ENCODE measurements at regions not wholly inside any gene's neighbourhood (a gene's known extent, or its start where the extent isn't known, plus 50 kb on each side); places are given as distances from the start of the nearest gene placed in this dataset.
"Not testable (repeated sequence)": the region's sequence is repeated elsewhere in the genome, so short reads cannot be mapped to it uniquely, and the experiment has no call there.

DNA sequence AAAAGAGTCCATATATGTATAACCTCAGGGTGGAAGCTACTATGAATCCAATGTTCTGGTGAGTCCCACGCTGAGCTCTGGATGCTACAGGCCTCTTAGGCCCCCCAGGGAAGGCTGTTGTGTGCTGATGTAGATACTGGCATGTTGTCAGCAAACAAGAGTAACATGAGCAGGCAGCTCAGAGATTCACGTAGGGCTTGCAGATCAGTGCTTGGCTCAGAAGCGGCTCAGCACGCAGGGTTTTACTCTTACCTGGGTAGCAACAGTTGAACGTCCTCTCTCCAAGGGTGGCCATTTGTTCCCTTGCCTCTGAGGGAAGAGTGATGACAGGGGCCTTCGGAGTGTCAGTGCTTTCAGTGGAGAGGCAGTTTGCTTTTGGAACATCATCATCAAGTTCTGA, 93.4 kb downstream of the ZFP64 start:
- DNase-seq (ENCODE audit: low read depth in 2 of 2): no peak

DNA sequence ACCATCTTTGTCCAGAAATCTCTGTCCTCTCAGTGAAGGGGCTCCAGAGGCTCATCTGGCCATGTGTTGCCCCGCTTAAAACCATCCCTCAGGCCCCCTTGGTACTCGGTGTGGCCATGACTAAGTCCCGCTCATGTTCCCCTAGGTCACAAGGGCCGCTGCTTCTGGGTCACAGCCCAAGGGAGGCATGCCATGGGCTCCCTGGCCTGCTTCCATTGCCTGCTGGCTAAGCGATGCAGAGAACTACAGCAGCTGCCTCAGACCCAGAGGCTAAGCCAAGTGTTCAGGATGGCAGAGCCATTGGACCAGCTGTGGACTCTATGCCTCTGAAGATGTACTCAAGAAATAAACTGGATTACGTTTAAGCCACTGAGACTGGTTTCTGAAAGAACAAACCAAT, 95.5 kb downstream of the ZFP64 start:
- DNase-seq (ENCODE audit: low read depth in 2 of 2): no peak

DNA sequence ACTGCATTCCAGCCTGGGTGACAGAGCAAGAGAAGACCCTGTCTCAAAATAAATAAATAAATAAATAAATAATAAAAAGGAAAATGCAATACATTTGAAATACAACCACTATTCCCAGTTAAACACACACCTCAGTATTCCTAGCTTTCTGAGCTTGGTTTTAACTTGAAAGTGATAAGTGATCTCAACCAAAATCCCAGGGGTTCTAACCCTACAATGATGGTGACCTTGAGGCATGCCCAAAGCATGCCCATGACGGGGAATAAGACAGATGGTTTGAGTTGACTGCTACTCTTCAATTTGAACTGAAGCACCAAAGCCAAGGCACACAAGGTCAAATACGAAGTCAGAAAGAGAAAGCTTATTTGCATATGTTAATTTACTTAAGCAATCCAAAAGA, 96.9 kb downstream of the ZFP64 start:
- no peak for DNase-seq (ENCODE audit: low read depth in 2 of 2)

DNA sequence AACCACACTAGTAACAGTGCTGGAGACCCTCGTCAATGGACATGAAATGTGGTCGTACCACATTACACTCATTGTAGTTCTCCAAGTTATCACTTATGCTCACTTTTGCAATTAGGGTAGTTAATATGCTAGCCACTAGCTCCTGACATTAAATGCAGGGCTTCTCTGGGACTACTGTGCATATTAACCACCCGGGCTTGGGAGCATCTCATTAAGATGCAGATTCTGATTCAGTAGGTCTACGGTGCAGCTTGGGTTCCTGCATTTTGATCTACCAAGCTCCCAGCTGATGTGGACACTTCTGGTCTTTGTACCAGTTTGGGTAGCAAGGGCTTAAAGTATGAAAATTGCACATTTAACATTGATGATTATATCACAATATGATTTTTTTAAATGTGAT, 98.0 kb downstream of the ZFP64 start:
- DNase-seq (ENCODE audit: low read depth in 2 of 2): no peak

DNA sequence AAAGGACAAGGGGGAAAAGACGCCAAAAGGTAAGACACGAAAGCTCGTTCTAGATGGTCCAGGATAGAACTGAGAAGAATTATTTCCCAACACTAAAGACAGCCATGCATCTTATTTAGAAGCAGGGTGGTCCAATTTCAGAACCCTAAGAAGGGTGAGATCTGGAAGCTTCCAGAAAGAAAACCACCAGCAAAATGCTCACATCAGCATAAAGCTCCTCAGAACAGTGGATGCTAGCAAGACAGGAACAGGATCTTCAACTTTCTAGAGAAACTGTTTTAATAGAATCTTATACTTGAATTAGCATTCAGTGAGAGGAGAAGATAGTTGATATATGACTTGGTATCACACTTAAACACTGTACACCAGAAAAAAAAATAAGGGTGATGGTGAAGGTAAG, 101.5 kb downstream of the ZFP64 start:
- no peak for DNase-seq (ENCODE audit: low read depth in 2 of 2)

DNA sequence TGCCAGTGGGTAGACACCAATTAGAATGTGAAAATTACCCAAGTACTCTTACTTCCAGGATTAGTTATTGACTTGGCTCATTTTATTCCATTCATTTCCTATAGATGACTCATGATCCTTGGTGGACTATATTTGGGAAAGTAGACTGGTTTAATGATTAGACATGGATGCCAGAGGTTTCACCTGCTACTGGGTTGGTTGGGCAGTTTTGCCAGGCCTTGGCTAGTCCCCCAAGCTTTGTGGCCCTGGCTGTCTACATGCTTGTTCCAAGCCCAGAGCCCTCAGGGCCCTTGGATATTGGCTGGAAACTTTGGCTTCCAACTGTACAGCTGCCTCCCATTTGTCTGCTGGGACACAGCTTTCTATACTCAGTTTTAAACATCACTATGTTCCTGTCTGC, 104.1 kb downstream of the ZFP64 start:
- DNase-seq (ENCODE audit: low read depth in 2 of 2): no peak

DNA sequence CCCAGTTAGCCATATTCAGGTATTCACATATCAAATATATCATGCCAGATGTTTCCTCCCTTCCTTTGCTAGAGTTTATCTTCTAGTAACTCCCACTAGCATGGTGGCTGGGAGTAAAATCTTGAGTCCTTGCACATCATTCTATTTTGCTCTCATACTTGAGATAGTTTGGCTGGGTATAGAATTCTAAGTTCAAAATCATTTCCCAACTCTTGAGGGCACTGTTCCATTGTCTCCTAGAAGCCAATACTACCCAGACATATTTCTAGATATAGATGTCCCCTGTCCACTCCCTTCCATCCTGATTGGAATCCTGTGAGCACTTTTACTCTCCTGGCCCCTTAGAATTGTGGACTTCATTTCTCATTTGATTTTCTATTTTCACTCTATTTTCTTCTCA, 104.7 kb downstream of the ZFP64 start:
- no peak for DNase-seq (ENCODE audit: low read depth in 2 of 2)

DNA sequence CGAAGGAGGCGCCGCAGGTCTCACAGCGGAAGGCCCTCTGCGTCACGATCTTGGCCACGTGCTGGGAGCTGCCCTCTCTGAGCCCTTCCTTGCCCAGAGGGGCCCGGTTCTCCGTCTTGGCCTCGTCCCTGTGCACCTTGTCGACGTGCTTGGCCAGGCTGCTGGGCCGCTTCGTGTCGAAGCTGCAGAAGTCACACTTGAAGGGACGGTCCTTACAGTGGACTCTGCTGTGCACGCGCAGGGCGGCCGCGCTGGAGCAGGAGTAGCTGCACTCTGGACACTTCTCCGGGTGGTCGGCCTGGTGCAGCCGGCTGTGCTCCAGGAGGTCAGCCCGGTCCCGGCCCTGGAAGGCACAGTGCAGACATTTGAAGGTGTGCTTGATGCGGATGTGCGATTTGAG, 106.9 kb downstream of the ZFP64 start:
- no peak for DNase-seq (ENCODE audit: low read depth in 2 of 2)

DNA sequence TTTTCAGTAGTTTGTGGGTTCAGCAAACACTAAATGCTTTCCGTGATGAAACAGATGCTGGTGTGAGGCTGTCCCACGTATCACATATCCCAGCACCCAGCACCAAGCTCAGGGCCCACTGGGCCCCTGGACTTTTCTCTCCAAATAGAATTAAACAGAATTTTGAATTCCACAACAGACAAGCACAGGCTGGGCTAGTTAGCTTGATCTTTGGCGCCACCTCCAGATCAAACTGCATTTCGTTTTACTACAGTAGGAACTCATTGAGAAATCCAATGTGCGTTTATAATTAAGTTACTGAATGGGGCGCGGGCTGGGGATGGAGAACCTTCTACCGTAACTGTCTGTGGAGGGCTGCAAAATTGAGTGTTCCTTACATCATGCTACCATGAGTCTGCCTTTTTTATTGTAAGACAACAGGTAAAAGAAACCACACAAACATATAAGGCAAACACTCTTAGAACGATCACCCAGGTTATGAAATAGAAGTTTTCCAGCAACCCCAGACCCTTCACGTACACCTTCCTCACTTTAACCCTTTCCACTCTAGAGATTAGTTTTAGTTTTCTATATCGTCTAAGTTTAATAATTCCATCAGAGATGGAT, 107.8 kb downstream of the ZFP64 start:
- peak in 1 of 2 experiments; percentile 46 for DNase-seq (ENCODE audit: low read depth in 2 of 2)

DNA sequence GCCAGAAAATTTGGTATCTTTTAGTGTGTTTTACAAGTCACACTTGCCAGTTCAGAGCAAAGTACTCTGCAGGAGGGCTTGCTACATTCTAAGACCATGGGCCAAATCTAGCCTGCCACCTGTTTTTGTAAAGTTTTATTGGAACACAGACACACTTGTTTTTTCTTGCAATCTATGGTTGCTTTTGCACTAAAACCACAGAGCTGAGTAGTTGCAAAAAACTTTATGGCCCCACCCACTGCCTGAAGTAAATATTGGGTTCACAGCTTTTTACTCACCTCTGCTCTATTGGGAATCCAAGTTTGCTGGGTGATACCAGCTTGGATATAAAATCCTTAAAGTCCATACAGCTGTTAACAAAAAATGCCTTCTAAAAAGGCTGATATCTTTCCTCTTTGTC, 109.0 kb downstream of the ZFP64 start:
- DNase-seq (ENCODE audit: low read depth in 2 of 2): no peak

DNA sequence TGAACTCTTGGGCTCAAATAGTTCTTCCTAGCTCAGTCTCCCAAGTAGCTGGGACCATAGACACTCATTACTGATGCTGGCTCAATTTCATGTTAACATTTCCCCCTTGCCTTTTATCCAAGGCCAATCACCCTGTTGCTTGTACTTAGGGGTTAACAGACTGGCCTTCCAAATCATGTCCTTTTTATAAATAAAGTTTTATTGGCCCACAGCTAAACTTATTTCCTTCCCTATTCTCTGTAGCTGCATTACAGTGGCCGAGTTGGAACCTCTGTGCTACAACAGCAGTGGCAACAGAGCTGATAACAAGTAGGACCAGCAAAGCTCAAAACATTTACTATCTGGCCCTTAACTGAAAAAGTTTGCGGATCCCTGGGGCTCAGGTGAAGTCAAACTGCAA, 109.8 kb downstream of the ZFP64 start:
- no peak for DNase-seq (ENCODE audit: low read depth in 2 of 2)

DNA sequence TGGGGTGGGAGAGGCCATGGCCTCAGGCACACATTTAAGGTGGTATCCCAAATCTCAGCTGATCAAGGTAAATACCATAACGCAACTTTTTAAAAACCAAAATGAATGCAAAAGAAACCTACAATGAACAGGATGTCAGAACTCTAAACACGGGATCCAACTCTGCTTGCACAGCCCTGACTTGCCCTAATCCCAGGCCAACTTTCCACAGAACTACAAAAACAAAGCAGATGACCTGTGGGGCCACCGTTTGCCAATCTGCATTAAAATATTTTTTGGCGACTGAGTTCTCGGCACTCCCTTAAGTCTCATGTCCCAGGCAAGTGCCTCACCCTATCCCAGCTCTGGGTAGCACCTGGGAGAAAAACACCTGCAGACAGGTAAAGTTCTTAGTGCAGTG, 110.5 kb downstream of the ZFP64 start:
- DNase-seq (ENCODE audit: low read depth in 2 of 2): no peak

DNA sequence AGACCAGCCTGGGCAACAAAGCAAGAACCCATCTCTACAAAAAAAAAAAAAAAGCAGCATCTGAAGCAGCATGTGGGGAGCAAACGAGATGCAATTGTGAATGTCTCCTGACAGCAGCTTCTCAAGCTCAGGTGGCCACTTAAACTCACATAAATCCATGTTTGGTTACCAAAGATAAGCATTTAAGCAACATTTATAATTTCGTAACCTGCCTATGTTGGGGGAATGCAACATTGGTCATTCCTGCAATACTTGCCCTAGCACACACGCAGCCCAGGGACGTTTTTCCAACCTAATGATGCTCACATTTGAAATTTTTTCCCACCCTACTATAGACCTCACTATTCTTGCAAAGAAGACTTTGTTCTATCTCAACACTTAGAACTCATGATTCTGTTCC, 113.3 kb downstream of the ZFP64 start:
- DNase-seq (ENCODE audit: low read depth in 2 of 2): no peak

DNA sequence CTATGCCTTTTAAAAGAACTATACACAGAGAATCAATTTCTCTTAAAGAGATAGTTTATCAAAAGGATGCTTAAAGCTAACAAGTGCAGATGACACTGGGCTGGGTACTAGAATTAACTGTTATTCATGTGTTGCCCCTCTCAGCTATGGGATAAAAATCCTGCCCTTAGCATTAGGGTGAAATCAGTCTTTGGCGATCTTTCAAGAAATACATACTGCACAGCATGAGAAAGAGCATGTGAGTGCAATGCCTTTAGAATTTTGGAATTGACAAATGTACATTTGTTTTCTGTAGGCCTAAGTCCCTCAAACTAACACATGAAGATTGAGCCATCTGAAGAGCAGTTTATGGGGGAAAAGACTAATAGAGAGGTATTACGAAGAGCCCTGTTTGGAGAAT, 115.4 kb downstream of the ZFP64 start:
- peak in 1 of 2 experiments; percentile 11 for DNase-seq (ENCODE audit: low read depth in 2 of 2)

DNA sequence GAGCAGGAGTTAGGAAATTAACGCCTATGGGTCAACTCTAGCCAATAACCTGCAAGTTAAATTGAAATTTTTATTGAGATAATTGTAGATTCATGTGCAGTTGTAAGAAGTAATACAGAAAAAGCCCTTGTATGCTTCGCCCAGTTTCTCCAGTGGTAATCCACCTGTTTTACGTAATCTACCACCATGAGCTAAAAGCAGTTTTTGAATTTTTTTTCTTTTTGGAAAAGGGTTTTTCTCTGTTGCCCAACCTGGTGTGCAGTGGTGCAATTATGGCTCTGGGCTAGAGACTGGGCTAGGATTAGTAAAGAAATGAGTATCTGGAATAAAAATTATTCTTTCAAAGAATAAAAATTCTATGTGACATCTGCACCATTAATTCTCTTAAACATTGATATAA, 116.2 kb downstream of the ZFP64 start:
- no peak for DNase-seq (ENCODE audit: low read depth in 2 of 2)

DNA sequence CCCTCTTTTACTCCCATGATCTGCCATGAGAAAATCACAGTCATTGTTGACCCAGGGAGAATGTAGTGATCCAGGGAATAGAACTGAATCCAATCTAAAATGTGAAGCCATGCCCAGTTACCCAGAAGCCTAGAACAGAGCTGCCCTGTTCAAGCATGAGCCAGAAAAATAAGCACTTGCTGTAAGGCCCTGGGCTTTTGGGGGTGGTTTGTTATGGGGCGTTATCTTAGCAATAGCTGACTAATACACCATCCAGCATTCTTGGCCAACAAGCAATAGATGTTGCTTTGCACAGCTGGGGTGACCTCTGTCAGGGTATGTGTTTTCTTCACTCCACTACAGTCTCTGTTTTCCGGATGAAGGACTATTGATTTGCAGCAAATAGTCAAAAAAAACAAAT, 120.4 kb downstream of the ZFP64 start:
- DNase-seq (ENCODE audit: low read depth in 2 of 2): no peak

DNA sequence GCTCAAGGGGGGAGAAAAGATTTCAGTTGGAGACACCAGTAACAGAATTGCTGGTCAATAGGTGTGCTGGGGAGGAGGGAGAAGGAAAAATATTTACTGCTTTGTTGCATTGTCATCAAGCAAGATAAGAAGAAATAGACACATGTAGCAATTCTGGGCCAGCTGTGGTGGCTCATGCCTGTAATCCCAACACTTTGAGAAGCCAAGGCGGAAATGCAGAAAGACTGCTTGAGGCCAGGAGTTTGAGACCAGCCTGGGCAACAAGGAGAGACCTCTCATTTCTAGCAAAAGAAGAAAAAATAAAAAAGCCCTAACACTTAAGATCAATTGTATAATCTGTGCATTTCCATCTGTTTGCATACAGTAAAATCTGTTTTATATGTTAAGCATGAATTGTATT, 126.6 kb downstream of the ZFP64 start:
- DNase-seq (ENCODE audit: low read depth in 2 of 2): no peak

DNA sequence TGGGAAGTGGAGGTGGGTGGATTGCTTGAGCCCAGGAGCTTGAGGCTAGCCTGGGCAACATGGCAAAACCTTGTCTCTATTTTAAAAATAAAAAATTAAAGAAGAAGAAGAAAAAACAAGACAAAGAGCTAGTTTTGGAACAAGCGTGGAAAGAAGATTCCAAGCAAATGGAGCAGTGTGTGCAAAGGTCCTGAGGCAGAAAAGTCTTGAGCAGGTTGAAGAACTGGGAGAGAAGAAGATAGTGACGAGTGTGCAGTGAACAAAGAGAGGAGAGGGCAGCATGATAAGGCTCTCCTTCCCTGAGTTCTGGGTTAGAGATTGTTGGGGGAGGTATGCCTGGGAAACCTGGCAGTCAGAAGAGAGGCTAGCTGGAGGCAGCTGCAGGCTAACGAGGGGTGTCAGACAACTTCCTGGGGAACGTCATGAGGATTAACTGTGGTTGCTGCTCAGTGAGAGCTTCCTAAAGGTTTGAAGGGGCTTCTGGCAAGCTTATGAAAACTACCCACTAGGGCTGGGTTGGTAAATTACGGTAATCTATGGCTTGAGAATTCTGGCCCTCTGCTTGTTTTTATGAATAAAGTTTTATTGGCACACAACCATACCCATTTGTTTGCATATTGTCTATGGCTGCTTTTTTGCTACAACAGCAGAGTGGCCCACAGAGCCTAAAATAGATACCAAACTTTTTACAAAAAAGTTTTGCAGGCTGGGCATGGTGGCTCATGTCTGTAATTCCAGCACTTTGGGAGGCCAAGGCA, 128.9 kb downstream of the ZFP64 start:
- DNase-seq (ENCODE audit: low read depth in 2 of 2): no peak

DNA sequence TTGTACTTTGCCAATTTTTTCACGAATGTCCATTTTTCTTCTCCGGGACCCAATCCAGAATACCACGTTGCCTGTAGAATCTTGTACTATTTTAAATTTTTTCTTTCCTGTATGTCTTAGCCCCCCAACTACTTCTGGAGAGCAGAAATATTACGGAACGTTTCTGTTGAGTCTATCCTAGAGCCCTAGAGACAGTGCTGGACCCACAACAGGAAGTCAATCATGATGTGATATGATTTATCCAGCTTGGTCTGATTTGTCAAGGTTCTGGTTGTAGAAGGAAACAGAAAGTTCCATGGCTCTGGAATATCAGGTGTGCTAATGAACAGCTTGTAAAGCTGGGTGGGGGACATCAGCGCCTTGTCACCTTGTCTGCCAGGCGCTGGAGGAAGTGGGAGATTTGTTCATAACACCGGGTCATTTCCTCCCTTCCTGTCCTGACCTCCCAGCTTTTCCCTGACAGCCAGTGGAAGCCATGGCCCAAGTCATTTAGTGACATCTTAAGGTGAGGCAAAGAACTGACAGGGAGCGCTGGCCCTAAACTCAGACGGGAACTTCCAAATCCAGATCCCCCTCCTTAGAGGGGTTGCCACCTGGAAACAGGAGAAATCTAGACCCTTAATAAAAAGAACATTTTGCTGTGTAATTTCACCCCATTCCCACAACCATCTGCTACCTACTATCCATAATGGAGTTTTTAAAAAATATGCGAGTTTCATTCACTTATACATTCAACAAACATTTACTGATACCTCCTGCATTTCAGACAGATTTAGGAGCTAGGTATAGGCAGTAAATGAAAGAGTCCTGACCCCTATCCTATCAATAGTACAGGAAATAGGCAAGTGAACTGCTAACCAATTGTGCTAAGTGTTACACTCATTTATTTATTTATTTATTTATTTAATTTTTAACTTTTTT, 130.5 kb downstream of the ZFP64 start:
- DNase-seq (ENCODE audit: low read depth in 2 of 2): no peak

DNA sequence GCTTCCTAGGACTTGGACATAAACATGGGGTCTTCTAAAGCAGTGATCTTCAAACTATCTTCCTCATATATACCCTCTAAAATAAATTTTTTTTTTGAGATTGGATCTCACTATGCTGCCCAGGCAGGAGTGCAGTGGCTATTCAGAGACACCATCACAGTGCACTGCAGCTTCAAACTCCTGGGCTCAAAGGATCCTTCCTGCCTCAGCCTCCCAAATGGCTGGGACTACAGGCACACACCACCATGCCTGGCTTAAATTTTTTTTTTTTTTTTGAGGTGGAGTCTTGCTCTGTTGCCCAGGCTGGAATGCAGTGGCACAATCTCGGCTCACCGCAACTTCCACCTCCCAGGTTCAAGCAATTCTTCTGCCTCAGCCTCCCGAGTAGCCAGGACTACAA, 134.4 kb downstream of the ZFP64 start:
- DNase-seq (ENCODE audit: low read depth in 2 of 2): not testable (repeated sequence)

DNA sequence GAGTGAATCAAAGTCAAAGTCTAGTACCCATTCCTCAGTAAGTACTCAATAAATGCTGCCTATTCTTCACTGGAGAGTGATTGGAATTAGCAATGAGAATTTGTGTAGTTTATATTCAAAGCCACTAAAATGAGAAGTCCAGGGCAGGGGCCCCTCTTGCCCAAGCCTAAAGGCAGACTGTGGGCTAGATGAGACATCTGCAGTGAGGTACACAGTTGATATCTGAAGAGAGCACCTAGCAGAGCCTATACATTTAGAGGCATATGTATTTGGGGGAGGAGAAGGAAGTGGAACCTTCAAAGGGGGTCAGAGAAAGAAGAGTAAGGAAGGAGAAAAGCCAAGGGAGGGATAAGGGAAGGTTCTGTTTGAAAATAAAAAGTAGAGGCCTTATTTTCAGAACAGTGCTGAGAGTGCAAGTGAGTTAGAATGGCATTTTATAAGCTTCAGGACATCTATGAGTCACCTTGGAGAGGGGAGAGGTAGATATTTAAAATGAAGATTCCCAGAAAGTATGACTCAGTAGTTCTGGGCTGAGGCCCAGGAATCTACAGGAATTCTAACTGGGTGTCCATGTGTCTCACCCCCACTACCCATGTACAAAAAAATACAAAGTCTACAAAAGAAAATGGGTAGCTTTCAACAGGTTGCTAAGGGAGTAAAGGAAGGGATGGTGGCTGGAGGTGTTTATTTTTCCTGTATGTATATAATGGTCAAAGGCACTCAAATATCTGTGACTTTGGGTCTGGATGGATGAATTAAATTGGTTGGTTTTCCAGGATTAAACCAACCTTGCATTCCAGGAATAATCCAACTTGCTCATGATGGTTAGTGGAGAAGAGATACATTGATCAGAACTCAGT, 135.1 kb downstream of the ZFP64 start:
- peak; percentile 89 to 90 for DNase-seq (ENCODE audit: low read depth in 2 of 2)

DNA sequence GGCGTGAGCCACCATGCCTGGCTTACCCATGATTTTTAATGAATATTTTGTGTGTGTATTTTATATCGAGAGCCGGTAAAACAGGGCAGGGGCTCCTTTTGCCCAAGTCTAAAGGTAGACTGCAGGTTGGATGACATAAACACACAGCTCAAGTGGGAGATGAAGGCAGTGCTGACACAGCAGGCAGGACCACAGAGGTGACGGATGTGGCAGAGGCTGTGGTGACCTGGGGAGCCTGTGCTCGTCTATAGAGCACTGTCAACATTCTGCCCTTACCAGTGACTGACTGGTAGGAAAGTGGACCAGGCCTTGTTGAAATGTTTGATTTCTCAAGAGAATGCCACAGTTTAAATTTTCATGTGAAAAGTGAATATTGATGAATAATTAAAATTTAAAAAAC, 137.5 kb downstream of the ZFP64 start:
- no peak for DNase-seq (ENCODE audit: low read depth in 2 of 2)
